HG02938 (cell line): ENCODE measurements at regions not wholly inside any gene's neighbourhood (a gene's known extent, or its start where the extent isn't known, plus 50 kb on each side); places are given as distances from the start of the nearest gene placed in this dataset.
"Not testable (repeated sequence)": the region's sequence is repeated elsewhere in the genome, so short reads cannot be mapped to it uniquely, and the experiment has no call there.

ENCODE experiments used
- ATAC-seq: cut with Tn5 transposase; IDR thresholded peaks from one replicate; pipeline ENCODE4 v1.9.1; 2021; ENCODE audit warnings: mild to moderate bottlenecking, moderate library complexity; ENCODE audit not compliant: unreplicated experiment

DNA sequence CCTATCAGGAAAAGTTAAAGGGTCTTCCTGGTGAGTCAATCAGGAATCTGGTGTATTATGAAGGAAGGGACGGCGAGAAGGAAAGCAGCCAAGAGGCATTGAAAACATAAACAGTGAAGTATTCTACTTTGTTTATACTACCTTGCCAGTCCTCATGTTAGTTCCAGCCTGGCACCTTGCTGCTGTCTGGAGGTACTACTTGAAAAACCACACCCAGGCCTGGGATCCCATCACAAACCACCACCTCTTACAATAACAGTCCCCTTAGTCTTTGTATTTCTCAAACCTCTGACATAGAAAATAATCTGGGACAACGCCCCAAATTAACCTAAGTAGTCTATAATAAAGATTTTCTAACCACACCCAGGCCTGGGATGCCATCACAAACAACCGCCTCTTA, 676.7 kb upstream of the SOX9 start:
- no peak for ATAC-seq

DNA sequence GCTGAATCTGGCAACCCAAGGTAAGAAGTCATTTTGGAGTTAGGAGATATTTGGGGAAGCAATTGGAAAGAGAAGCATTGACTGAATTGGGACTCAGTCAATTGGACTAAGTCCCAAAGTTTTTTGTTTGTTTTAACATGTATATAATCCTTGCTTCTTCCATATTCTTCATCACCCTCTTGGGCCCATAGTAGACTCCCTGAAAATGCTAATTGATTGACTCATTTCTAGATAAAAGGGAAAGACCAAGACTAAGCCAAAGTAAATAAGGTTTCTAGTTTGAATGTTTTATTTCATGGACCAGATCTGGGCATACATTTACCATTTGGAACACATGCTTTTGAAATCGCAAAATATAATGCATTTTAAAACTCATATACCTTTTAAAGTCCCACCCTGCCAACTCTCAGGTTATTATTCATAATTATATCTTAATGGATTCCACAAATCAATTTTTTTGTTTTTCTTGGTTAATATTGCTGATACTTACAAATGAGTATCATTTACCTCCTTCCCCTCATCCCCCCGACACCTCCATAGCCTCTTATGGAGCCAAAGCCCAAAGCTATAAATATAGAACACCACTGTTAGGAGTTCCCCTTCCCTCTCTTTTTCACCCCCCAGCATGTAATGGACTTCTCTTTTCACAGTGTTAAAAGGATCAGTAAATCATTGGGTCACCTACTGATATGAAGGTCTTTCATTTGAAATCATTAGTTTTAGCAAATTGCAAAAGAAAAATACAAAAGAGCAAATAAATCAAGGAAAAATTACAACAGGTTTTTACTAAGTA, 674.0 kb upstream of the SOX9 start:
- ATAC-seq = no peak

DNA sequence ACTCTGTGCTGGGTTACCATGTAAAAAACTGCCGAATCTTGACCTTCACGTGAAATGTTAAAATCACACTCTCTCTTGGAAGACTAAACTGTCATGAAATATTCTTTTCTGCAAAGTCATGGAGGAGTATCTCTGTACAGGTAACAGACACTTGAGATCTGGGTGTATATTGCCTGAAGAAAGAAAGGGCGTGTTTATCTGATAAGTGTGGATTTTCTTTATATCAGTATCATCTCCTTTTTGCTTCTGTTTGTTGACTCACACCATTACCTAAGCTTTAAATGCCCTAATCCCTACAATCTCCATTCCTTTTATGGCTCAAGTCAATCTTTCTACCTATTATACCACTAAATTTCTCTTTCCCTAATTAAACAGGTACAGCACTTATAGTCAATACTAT, 673.2 kb upstream of the SOX9 start:
- ATAC-seq = no peak

DNA sequence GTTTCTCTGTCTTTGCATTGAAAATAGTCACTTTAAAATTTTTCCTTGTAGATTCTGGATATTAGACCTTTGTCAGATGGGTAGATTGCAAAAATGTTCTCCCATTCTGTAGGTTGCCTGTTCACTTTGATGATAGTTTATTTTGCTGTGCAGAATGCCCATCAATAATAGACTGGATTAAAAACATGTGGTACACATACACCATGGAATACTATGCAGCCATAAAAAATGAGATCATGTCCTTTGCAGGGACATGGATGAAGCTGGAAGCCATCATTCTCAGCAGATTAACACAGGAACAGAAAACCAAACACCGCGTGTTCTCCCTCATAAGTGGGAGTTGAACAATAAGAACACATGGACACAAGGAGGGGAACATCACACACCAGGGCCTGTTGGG, 670.2 kb upstream of the SOX9 start:
- not testable (repeated sequence) for ATAC-seq

DNA sequence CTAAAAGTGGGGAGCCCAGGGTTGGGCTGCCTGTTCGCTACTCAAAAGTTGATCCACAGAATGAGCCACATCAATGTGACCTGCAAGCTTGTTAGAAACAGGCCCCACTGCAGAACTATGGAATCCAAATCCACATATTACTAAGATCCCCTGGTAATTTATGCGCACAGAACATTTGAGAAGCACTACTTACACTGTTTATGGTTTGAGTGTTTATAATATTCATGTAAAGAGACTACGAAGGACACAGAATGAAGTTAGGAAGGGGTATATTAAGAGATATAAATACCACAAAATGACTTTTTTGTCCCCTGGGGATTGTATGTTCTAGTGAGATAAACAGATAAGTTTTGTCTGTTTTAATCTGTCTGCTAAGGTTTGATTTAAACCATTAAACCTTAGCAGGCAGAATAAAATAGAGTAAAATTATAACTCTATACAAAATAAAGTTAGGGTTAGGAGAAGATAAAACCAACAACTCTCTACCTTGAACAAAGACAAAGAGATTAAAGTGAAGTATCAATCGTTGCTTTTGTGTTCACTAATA, 666.9 kb upstream of the SOX9 start:
- no peak for ATAC-seq

DNA sequence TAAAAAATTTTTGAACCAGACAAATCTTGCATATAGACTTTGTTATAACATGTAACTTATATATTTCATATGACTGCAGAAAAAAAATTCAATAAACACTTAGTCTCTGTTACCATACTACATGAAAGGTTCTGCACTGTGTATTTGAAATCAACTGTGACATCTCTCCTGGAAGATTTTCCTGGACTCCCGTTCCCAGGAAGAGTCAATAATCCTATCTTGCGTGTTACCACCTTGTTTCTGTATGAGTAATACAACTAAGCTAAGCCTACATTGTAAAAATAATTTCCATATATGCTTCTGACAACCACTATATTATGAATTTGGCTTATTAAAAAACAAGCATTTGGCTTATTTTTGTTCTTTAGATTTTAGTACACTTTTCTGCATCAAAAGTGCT, 665.6 kb upstream of the SOX9 start:
- no peak for ATAC-seq

DNA sequence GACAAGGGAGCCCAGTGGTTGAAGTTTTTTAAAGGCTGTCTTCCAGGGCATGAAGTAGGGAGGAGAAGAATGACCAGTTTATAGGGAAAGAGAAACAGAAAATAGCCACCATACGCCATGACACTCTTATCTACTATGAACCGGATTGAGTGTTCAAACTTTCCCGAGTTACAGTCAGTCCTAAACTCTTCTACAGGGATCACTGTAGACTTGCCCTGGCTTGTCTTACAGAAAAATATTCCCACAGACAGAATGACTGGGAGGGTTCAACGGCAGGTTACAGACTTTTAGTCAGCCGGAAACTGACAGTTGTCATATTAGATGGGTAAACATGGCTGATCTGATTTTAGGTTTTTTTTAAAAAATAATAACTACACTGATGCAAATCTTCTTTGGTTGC, 662.5 kb upstream of the SOX9 start:
- no peak for ATAC-seq

DNA sequence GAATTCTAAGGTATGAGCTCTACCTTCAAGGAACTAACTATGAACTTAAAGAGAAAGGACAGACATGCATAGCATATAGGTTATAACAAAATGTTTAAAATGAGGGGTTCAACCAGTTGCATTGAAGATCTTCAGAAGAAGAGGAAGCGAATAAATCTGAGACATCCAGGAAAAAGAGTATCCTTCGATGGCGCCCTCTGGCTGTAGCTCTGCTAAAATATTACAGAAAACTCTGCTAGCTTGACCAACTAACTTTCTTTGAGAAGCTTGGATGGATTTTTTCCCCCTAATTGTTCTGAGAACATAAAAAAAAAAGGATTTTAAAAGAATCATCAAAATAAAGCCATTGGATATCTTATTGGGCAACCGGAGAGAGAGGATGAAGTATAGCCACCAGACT, 659.9 kb upstream of the SOX9 start:
- no peak for ATAC-seq

DNA sequence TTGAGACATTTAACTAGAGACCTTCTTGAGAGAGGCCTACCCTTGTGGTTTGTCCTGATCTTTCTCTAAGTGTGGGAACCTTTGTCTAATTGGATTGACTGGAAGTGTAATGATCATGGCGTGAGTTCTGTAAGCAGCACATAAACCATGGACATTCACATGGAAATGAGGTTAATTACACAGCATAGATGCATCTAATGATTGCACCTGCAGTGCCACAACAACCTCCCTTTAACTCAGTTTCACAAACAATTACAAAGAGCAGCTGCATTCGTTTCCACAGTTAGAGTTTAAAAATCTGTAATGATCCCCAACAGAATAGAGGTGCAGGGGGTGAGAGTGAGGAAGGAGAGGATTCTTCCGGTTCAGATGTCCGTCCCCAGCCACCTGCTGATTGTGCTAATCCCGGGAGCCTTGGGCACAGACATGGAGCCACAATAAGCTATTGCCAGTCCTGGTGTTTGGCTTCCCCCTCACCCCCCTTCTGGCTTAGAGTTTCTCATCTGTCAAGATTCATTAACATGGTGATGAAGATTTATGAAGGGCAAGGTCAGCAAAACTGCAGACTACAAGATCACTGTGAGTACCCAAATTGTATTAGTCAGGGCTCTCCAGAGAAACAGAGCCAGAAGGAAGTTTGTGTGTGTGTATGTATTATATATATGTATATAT, 659.2 kb upstream of the SOX9 start:
- no peak for ATAC-seq

DNA sequence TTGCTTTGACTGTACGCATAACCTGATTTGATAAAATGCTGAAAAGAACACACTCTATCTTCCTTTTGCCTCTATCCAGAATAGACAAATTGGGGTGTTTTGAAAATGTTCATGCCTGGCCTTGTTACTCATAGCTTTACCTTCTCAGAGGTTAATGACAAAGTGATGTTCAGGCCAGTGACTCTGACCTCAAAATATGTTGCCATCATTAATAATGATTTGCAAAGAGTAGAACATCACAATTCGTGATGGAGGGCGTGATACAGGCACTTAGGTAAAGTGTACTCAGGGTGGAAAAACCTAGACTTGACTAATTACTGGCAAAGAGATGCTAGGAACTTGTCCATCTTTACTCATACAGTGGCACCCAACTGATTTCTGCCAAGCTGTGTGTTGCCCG, 656.6 kb upstream of the SOX9 start:
- no peak for ATAC-seq

DNA sequence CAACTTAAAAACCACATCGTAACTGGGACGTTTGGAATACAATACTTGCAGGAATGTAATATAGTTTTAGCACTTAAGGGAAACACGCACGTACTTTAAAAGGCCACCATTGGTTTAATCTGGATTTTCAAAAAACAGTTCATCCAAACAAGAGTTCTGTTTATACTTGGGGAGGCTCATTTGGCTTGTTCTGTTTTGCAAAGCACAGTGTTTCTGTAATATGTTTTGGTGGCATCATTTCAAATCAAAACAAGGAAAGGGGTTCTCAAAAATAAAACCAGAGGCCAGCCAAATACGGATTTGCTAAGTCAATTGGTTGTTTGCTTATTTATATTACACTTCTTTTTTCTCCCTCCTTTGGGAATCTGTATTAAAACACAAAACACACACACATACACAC, 656.1 kb upstream of the SOX9 start:
- no peak for ATAC-seq

DNA sequence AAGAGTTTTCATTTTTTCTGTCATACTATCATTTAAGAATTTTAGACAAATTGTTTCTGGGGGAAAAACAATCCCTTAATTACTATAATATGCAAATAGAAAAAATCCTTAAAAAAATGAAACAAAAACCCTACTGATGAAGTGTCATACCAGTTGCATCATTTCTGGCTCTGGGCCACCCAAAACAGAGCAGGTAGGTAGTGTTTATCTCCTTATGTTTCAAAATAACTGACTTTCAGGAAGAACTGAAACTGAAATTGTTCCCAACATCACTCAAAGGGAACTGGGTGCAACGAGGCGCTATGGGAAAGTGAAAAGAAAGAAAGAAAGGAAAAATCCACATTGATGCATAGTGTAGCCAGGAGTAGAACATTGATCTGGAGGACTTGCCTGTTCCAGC, 653.1 kb upstream of the SOX9 start:
- ATAC-seq = no peak

DNA sequence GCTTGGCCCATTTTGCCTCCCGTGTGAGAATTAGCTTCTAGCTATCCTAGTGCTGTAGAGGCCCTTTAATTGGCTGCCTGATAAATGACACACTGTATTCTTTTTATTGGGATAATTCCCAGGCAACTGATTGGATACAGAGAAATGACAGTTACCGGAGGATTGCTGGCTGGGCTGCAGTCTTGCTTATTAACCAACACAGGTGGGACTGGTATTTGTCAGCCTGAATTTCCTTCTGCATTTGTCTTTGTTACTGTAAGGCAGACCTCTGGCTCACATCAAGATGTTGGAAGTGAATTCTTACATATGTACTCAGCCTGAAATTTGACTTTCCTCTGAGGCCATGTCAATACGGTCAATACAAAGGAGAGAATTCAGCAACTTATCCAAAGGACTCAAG, 650.8 kb upstream of the SOX9 start:
- no peak for ATAC-seq

DNA sequence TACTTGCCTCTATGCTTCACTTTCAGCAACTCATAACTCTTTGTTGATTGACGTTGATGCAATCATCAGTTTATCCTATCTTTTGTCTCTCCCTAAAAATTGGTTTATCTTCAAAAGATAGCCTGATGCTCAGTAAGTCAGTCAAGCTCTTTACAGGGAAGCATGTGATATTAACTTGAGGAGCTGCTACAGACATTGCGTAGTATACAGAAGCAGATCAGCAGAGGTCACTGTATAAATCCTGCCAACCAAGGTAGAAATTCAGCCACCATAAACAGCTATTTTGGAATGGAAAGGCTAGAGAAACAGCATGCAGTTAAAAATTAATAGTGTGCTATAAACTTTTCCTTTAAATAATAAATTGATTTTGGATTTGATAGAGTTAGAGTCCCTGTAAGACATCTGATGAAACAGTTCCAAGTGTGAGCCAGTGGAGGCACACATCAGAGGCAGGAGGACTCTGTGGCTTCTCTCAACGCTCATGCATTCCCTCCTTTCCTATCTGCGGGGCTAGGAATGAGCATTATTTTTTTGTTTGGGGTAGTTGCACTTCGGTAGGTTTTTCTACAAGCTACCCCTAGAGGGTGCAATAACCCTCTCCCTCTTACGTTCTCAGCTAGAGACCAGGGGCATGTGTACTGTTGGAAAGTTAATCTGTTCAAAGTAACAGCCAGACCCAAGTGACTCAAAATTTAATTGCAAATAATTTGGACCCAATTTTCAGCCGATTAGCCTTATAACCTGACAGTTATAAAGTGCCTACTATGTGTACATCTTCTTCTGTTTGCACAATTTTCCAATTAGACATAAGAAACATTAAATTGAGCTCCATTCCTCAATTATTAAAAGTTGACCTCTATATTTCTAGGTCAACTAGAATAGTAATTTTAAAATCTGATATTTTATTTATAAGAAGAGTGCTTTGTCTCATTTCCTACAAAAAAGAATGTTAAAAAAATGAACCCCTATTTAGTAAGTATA, 647.7 kb upstream of the SOX9 start:
- ATAC-seq = no peak

DNA sequence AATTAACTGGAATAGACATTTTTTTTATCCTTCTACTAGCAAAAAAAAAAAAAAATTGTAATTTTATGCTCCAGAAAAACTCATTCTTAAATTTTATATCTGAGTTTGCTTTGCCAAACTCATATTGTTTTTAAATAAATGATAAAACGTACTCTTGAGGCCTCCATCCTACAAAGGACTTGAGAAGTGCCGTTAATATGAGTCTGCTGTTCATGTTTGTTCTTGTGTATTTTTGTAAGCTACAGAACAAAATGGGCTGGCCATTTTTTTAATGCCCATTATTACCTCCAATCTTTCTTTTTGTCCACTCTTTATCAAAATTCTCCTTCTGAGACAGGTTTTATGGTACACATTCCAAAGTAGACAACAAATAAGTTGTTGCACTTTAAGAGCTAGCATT, 643.5 kb upstream of the SOX9 start:
- ATAC-seq = no peak

DNA sequence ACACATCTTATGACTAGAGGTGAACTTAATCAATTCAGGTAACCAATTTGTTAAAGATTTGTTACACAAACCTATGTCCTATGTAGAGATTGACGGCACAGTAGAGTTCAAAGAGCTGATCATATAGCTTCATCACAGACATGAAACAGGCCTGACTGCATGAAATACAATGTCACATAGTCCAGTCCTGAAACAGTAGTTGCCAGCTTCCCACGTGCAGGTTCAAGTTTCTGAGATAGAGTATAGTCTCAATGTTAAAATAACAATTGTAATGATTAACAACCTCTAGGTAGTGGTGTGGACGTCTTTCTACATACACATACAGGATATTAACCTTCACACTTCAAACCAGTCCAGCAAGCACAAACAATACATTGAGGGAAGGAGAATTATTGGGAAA, 640.7 kb upstream of the SOX9 start:
- ATAC-seq = no peak

DNA sequence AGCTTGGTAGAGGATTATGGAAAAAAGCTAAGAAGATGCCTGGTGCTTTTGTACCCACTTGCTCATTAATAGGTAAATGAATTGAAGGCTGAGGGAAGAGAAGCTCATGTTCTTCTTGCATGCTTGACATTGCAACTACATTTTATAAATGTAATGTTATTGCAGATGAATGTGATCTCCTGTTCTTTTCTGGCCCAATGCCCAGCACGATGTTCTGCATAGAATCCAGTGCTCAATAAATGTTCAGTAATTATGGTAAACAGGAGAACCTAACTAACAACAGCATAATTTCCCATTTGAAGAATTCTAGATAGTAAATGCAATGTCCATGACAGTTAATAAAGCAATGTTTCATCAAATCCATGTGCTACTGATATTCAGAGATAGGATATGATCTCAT, 638.2 kb upstream of the SOX9 start:
- no peak for ATAC-seq

DNA sequence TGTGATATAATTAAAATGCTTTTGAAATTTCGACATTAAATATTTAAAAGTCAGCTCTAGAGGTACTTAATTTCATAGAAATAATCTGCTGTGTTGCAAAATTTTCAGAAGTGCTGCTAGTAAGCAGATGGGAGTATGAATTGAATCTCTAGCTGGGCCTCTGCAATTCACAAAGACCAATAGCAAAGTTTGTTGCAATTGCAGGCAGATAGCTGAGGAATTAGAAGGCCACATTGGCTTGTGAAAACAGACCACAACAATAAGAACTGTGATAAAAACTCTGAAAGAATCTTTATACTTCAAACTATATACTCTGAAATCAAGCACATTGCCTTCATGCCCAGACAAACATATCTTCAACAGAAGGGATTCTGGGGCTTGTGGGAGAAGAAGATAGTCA, 636.3 kb upstream of the SOX9 start:
- ATAC-seq = no peak

DNA sequence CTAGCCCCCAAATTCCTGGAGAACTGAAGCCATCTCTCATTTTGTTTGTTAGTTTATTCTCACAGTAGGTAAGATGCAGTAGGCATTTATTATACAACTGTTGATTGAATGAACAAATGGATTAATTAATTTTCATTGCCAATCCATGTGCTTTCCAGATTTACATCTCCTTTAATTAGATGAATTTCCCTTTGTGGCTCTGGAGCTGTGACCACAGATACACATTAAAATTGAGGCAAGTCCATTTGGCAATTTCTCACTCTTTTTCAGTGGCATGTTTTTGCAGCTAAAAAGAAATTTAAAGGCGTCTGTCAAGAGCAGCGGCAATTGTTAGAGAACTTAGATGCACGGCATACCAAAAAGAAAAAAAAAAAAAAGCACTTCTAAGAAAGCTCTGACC, 635.4 kb upstream of the SOX9 start:
- no peak for ATAC-seq

DNA sequence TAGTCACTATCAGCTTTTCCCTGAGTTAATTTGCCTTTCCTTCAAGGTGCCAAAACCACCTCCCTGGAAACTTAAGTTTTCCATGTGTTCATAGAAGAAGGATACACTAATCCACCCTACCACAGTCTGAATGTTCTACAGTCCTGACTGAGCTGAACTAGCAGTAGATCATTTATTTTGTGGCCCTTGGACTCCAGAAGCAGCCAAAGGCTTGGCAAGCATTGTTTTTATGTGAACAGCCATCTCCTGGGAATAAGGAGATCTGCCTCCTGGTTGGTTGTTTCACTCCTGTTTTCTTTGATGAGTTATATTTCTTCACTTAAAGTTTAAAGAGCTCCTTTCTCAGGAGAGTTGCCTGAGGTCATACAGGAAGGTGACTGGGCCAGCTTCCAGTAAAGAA, 634.6 kb upstream of the SOX9 start:
- ATAC-seq = no peak

DNA sequence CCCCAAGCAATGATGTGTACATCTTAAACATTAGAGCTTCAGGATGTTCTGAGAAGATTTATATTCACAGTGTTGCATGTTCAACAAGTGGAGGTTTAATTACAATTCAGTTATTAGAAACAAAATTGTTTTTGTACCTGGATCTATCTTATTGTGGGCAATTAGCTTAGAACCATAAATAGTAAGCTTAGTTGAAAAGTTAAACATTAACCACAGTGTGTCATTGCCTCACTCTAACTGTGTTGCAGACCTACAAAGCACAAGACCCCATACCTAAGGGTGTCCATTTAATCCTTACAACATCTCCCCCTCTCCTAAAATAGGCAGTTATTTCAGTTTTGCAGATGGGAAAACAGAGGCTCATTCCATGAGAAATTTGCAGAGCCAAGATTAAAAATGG, 632.0 kb upstream of the SOX9 start:
- ATAC-seq = no peak
